Fibroblast of skin of scalp (primary cell): ENCODE measurements at regions not wholly inside any gene's neighbourhood (a gene's known extent, or its start where the extent isn't known, plus 50 kb on each side); places are given as distances from the start of the nearest gene placed in this dataset.

Experiments
- DNase-seq: peaks from one replicate; pipeline ENCODE4 v3.0.0-alpha.2; 2013

DNA sequence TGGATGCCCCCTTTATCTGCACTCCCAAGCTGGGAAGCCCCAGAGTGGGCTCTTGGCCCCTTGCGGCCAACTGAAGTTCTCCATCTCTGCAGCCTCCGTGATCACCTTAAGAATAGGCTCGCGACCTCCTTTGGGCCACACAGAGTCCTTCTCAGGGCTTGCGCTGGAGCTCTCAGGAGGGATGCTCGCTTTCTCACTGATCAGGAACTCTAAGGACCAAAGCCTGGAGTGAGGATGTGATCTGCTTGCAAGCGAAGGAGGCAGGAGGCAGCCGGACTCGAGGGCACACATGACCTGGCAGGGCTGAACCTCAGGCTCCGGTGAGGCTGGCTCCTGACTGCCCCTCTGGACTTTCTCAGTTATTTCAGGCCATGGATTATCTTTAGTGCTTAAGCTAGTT, 192.1 kb upstream of the MKI67 start:
- no peak for DNase-seq

DNA sequence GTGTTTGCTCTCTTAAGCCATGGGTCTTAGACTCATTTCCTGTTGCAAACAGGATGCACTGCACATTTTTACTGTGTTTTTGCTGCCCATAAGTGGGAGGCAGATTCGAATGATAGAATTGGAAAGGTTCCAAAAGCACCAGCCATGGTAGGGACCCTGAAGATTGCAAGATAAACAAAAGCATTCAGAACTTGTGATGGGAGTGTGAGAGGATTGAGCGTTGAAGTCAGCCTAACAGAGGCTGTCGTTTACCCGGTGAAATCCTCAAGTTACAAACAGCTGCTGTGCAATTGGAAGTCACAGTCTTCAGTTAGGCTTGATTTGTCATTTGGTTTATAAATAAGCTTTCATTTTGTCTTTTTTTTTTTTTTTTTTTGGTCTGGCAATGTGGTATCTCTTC, 192.7 kb upstream of the MKI67 start:
- DNase-seq: no peak

DNA sequence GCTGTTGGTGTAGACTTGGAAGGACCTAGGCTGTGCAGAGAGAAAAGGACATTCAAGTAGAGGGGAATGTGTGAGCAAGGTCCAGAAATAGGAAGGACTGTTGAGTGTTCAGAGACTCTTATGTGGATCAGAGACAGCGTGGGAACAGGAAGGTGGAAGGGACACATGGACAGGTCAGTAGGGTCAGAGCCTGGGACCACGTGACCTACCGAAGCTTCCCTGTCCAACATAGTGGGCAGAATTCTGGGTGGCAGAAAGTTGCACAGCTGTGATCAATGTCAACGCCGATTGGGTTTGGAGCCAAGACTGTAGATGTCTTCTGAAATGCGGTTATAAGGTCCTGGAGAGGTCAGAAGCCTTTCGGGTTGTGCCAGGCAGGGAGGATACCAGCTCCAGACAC, 195.9 kb upstream of the MKI67 start:
- no peak for DNase-seq

DNA sequence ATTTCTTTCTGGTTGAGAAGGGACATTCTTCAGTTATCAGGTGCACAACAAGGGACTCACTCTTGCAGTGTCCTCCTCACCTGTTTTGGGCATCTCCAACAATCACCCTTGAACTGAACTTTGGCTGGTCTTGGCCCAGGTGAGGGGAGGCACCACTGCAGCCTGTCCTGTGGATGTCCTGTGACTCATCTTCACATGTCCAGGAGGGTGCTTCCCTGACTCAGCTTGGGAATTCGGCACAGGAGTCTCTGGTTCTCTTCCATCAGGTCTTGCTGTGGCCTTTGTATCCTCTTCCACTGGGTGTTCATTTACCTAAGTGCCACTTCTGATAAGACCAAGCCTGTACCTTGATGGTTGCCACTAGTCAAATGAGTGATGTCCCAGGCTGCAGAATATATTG, 196.7 kb upstream of the MKI67 start:
- no peak for DNase-seq

DNA sequence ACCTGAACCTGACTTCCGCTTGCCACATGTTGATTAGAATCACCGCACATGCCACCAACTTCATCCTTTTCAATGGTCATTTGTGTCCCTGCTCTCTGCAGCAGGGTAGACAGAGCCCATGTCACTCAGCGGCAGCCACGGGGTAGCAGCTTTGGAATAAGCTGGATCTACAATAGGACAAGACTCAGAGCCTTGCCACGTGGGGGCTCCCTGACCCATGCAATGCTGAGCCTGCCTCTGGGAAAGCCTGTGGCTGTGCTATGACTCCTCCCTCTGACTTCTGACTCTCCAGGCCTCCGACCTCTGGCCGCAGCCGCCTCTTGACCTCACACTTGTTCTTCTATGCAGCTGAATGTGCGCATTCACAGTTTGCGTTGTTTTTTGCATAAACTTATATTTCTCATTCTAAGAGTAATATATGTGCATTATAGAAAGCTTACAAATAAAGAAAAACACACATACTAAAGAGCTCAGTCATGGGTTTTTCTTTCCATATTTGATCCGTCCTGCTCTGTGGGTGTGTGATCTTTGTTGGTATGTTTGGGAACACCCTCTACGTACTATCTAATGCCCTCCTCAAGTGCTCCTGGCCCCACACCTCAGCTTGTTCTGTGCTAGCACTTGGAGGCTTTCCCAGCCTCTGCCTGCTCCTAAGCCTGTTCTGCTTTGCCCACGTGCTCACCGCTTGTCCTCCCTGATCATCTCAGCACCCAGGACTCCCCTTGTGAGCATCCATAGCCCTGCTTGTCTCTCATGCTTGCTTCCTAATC, 198.0 kb upstream of the MKI67 start:
- no peak for DNase-seq

DNA sequence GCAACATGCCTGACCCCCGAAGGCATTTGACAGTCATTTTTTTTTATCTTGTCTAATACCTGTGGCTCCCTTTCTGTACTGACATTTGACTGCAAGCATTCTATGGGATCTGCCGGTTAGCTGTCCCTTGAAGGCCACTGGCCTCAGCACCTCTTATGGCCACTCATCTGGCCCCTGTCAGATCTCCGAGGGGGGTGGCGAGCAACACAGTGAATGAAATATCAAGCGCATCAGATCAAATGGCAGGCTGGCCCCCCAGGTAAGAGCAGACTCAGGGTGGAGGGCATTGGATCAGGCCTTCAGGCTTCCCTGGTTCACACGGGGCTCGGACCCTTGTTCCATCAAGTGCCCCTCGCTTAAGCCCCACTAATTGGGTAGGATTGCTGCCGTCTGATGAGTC, 199.6 kb upstream of the MKI67 start:
- no peak for DNase-seq

DNA sequence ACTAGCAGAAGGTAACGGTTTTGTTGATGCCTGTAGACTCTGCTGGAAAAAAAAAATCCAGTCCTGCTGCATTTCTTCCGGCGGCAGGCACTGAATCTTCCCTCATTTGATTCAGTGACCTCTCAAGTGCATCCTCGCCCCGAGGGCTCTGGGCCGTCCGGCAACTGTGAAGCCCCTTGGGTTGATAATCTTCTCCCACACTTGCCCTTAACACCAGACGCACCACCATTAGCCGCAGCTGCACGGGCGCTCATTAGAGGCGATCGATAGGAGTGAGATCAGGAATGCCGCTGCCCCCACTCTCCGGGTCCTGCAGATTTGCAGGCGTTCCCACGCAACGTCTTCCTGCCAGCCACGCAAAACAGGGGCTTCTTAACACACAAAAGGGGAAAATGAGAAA, 200.0 kb upstream of the MKI67 start:
- no peak for DNase-seq

DNA sequence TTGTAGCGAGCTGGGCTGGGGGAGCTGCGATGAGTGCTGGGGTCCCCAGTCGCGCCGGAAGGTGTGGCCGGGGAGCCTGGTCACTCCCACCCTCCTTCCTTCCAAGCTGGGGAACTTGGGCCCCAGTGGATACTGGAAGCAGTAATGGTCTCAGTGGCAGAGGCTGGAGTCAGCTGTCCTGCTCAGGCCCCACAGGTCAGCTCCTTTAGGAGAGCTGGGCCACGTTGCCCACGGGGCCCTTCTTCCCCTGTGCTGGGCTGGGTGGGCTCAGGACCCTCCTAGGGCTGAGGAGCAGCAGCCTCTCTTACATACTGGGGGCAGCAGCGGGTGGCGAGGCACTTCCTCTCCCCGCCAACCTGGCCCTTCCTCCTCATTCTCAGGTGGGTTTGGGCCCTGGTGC, 200.6 kb upstream of the MKI67 start:
- no peak for DNase-seq

DNA sequence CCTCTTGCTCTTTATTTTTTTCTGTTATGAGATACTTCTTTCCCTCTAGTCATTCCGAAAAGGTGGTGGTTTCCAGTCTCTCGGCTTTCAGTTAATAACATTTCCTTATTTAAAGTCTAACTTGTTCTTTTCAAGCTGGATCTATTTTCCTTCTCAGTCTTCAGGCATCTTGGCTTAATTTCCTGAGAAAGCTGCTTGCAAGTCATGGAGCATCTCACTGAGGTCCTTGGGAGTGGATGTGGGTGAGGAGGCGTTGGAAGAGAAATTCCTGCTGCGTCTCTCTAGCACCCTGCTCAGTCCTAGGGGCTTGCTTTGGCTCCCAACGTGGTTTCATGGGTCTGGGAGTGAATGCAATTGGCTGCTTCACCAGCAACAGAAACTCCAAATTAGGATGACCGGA, 210.2 kb upstream of the MKI67 start:
- DNase-seq: no peak

DNA sequence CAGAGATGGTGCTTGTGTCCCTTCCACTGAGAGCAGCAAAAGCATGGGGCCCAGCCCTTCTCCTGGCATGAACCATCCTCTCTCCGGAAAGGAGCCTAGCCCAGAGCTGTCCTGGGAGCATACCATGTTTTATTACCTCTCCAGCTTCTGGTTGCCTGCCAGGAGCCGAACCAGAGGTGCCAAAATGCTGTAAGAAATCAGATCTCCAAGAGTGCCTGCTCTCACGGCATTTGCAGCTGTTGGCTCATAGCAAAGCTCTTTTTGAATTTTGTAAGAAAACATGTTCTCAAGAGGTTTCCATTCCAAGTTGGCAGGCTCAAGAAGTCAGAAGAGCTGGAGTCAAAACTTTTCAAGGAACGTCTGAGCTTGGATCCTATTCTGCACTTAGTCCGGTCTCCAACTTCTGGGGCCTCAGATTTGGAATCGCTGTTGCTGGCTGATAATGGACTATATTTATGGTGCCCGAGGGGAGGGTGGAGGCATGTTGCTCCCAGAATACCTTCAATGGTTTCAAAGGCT, 211.7 kb upstream of the MKI67 start:
- no peak for DNase-seq

DNA sequence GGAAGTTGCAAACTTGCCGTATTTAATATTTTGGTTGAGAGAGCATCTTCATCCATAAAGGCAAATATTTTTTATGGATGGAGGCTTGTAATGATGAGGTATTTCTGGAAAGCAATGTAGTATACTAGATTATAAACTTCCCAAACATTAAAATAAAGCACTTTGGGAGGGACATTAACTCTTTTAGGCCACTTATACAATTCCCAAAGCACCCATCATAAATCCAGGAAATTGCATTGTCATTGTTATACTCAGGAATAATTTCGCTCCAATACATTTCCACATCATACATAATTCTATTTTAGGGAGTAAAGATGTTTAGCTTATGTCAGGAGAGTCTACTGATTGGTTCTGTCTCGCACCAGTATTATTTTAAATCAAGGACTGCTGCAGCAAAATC, 212.7 kb upstream of the MKI67 start:
- DNase-seq: no peak

DNA sequence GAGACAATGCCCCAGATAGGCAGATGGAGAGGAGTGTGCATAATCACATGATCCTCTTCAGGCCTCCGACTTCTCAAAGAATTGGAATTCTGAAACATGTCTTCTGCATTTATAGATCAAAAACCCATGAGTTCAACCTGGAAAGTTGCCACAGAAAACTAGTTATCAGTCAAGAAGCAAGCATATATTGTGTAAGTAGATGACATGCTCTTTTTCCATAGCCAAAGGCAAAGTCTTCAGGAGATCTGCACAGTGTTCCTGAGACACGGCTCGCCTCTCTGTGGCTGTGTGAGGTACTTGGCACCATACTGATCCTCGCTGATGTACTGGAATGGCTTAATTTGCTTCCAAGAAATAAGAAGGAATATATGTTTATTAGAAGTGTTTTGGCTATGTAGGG, 213.5 kb upstream of the MKI67 start:
- DNase-seq: no peak

DNA sequence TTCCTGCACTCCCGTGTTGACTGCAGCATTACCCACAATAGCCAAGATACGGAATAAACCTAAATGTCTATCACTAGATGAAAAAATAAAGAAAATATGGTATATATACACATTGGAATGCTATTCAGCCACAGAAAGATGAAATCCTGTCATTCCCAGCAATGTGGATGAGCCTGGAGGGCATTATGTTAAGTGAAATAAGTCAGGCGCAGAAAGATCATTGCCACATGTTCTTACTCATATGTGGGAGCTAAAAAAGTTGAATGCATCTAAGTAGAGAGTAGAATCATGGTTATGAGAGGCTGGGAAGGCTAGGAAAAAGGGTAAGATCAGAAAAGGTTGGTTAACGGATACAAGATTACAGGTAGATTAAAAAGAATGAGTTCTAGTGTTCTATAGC, 219.1 kb upstream of the MKI67 start:
- DNase-seq: no peak

DNA sequence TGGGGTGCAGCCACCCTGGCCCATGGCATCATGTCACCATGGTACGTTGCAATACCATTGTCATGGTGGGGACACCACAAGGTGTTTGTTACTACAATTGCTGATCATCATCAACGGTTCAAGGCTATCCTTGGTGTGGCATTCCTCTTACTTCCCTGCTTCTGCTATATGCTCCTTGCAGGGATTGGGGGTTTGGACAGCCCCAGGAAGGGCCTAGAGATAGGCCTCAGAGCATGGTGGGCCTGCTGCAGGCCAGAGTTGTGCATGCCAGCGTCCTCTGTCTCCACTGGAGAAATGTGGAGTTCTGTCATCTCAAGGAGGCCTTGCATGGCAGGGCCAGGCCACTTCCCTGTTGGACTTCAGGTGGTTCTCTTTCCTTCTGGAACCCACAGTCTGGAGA, 234.6 kb upstream of the MKI67 start:
- no peak for DNase-seq

DNA sequence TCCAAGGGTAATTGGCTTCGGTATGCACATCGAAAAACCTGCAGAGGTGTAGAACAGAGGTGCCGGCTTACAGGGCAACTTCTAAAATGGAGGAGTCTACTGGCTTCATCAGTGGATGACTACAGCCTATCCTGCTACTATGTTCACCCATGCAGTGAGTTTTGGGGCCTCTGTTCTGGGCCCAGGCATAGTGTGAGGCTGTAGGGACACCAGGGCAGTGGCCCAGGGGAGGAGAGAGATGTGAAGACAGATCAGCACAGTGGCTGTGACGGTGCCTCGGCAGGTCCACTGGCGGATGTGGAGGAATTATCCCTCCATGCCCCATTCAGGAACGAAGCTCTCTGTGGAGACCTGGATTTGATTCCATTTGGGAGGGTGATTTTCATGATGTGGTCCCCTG, 235.3 kb upstream of the MKI67 start:
- DNase-seq: no peak

DNA sequence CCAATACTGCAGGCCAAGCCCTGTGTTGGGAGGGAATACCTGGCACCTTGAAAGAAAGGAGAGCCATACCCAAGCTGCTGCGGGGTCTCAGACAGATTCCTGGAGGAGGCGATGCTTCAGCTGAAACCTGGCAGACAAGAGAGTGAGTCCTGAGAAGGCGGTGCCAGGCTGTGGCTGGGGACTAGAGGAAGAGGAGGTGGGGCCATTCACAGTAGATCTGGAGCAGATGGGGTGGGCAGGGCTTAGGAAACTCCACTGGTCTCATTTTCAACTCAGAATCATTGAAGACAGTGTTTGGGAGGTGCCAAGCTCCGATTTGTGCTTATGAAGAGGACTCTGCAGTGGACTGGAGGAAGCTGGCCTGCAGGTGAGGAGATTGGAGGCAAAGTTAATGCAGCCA, 236.3 kb upstream of the MKI67 start:
- no peak for DNase-seq

DNA sequence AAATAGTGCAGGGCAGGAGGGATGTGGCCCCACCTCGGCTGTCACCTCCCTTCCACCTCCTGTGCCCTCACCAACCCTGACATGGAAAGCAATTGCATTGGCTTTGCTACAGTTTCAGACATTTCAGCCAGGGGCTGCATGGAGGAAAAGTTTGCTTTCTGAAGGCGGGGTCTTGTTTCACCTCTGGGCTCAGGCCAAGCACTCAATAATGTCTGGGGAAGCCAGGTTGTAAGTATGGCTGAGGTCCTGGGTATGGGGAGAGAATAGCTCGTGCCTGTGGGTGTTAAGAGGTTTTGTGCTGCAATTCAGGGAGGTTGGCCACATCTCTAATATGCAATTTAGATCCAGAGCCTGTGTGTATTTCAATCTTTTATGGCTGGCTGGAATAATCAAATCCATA, 238.4 kb upstream of the MKI67 start:
- DNase-seq: no peak

DNA sequence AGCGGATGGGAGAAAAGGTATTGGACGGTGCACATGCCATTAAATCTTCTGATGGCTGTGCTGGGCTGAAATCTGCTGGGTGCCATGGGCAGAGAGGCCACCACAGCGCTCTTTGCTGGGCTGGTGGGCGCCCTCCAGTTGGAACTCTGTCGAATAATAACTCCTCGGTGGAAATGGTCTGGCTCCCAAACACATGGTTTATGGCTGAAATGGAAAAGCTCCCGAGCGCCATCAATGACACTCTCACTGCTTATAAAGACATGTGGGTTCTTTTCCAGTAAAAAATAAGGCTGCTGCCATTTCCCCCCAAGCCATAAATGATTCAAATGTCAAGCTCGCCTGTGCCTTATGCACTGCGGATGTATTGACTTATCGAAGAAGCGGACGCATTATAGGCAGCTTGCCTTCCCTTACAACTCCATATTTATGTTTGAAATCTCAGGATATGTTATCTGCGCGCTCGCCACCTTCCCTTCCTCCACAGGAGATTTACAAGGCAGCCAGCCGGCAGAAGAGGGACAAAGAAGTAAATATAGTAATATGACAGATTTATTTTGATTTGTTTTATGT, 239.0 kb upstream of the MKI67 start:
- no peak for DNase-seq

DNA sequence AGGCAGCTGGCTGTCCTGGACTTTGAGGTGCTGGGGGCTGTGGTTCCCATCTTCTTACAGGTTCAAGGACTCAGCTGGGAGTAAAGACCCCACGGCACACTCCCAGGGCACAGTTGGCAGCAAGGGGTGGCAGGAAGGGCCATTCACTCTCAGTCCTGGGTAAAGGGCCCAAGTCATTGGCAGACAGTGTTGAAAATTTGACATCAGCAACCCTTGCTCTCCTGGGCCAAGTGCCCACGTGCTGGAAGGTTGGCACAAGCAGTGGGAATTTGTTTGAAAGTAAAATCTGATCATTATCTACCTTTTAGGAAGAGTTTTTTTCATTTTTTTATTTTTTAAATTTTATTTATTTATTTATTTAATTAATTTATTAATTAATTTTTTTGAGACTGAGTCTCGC, 241.6 kb upstream of the MKI67 start:
- DNase-seq: no peak

DNA sequence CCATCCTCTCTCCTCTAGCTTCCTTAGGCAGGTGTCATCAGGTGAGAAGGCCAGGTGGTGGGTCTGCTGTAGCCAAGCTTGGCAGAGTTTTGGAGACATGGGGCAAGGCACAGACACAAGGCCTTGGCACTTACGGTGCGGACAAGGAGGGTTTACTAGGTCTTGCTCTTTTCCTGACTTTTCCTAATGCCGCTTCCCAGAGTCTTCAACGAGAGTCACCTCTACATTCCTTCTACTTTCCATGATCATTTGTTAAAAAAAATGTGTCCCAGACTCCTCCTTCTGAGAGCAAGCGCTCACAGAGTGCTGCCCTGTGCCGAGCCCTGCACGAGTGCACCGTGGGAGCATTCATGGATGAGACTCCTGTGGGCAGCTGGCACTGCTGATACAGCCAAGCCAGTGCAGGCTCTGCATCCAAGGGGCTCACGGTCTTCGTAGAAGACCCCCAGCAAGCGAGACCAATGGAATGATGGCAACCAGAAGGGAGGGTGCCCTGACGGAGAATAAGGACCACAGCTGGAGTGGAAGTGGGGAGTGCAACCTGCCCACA, 243.0 kb upstream of the MKI67 start:
- no peak for DNase-seq

DNA sequence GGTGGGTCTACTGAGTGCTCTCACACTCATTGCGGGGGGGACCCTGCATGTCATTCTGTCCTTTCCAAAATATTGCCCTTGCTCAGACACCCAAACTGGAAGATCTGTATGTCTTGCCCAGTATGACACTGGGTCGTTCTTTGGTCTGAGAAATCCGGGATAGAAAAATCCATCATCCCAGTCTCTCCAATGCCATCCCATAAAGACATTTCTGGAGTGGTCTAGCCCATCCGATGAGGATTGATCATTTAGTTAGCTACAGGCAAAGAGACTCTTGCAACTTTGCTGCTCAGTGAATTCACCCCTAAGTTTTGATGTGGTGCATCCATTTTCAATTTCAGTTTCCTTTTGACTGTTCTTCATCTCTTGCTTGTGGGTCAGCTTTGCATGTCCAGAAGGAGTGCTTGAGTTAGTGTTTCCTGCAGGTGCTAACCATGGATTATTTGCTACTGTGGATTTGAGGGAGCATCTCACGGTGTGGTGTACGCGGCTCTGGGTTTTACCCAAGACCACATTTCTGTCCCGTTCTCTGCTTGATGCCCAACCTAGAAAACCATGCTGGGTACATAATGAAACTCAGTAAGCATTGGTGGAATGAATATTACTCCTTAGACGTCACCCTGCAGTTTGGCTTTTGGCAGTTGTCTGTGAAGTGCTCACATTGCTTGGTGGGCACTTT, 247.0 kb upstream of the MKI67 start:
- no peak for DNase-seq

DNA sequence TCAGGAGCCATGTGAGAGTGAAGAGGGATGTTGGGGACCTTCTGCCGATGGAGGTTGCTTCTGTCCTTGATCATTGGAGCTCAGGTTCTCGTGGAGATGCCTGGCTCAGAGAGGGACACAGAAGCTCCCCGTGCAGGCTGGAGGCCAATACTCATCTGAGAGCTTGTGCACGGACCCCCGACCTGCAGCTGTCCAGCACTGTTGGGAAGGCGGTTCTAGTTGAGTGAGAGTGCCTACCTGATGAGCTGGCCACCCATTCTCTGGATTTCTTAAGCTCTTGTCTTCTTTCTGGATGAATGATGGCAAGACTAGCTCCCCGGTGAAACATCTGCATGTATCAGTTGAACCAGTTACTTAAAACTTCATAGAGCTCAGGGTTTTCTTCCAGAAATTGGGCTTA, 247.6 kb upstream of the MKI67 start:
- no peak for DNase-seq

DNA sequence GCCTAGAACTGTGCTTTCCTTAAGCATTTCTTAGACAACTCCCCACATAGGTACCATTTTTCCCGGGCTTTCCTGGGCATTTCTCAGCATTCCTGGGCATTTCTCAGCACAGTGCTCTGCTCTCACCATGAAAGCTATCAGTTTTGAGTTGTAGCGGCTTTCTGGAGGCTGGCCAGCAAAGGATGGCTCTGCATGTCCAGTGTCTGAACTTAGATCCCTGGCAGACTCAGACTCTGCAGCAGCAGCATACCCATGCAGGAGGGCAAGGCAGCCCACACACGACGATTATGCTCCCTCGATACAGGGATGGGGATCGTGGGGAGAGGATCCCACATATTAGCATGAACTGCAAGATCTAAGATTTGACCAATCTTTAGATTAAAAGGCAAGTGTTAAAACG, 248.9 kb upstream of the MKI67 start:
- DNase-seq: no peak
